WTC11 (cell line): ENCODE measurements at regions not wholly inside any gene's neighbourhood (a gene's known extent, or its start where the extent isn't known, plus 50 kb on each side); places are given as distances from the start of the nearest gene placed in this dataset.
"Not testable (repeated sequence)": the region's sequence is repeated elsewhere in the genome, so short reads cannot be mapped to it uniquely, and the experiment has no call there.

Experiments used
- ATAC-seq: fragments of 200-7000 bp; cut with Tn5 transposase; 2 replicates; pipeline ENCODE4 v1.10.0; 2021; ENCODE audit warnings: mild to moderate bottlenecking, moderate library complexity
- CTCF ChIA-PET: fragments of 300-600 bp; sonication (Branson Sonifier 250); formaldehyde crosslinking; loops from one replicate; lab custom pipeline; 2021; ENCODE audit warnings: antibody characterized with exemption; lab: Charles Lee
- POLR2A ChIA-PET: fragments of 350-600 bp; sonication (Branson Sonifier 250); formaldehyde crosslinking; loops from one replicate; lab custom pipeline; 2021; ENCODE audit warnings: antibody characterized with exemption; lab: Charles Lee
- DNase-seq: peaks from one replicate; pipeline ENCODE4 v3.0.0; 2021; ENCODE audit warnings: low spot score
- H3K27ac Mint-ChIP-seq: 2 replicates; pipeline ENCODE4 v1.8.0; 2021; ENCODE audit warnings: mixed read lengths
- H3K27me3 Mint-ChIP-seq: 2 replicates; pipeline ENCODE4 v1.8.0; 2021; ENCODE audit warnings: low read depth, mild to moderate bottlenecking, moderate library complexity, mixed read lengths
- H3K36me3 Mint-ChIP-seq: 2 replicates; pipeline ENCODE4 v1.8.0; 2021; ENCODE audit warnings: mixed read lengths
- H3K4me1 Mint-ChIP-seq: 2 replicates; pipeline ENCODE4 v1.8.0; 2022; ENCODE audit warnings: mixed read lengths
- H3K4me3 Mint-ChIP-seq: 2 replicates; pipeline ENCODE4 v1.8.0; 2021; ENCODE audit warnings: mild to moderate bottlenecking, moderate library complexity, mixed read lengths
- H3K9me3 Mint-ChIP-seq: 2 replicates; pipeline ENCODE4 v1.8.0; 2021; ENCODE audit warnings: mixed read lengths
- GABPB1 ChIP-seq: sonication (generic); formaldehyde crosslinking; IDR thresholded peaks from 2 replicates; pipeline ENCODE4 v1.8.1; 2023; ENCODE audit warnings: mild to moderate bottlenecking, missing genetic modification reagents
- GRHL2 ChIP-seq: fragments of 250-450 bp; sonication (Bioruptor Pico); IDR thresholded peaks from 2 replicates; pipeline ENCODE4 v1.8.0; 2022; ENCODE audit warnings: mild to moderate bottlenecking, moderate library complexity; ENCODE audit not compliant: insufficient replicate concordance, severe bottlenecking
- GTF2I ChIP-seq: fragments of 250-450 bp; sonication (Bioruptor Pico); conservative IDR thresholded peaks from 2 replicates; pipeline ENCODE4 v1.4.0; 2021; ENCODE audit warnings: mild to moderate bottlenecking
- IRF2 ChIP-seq: sonication (generic); formaldehyde crosslinking; IDR thresholded peaks from 2 replicates; pipeline ENCODE4 v1.8.0; 2022; ENCODE audit warnings: low read depth, missing genetic modification reagents, borderline replicate concordance
- KAT7 ChIP-seq: sonication (generic); formaldehyde crosslinking; IDR thresholded peaks from 2 replicates; pipeline ENCODE4 v1.8.1; 2023; ENCODE audit warnings: missing genetic modification reagents, mild to moderate bottlenecking, borderline replicate concordance
- NR2C2 ChIP-seq: sonication (generic); formaldehyde crosslinking; IDR thresholded peaks from 2 replicates; pipeline ENCODE4 v1.8.0; 2022; ENCODE audit warnings: mild to moderate bottlenecking, missing genetic modification reagents
- SP1 ChIP-seq: sonication (generic); formaldehyde crosslinking; conservative IDR thresholded peaks from 2 replicates; pipeline ENCODE4 v1.8.1; 2022; ENCODE audit warnings: missing genetic modification reagents
- TEAD1 ChIP-seq: sonication (generic); formaldehyde crosslinking; IDR thresholded peaks from 2 replicates; pipeline ENCODE4 v1.8.0; 2022; ENCODE audit warnings: mild to moderate bottlenecking, missing genetic modification reagents
- ZNF671 ChIP-seq: fragments of 250-450 bp; sonication (Bioruptor Pico); IDR thresholded peaks from 2 replicates; pipeline ENCODE4 v1.8.0; 2021; ENCODE audit warnings: mild to moderate bottlenecking
- TF ChIP-seq, protein P1 (sequence below): sonication (generic); formaldehyde crosslinking; IDR thresholded peaks from 2 replicates; pipeline ENCODE4 v1.8.0; 2022; ENCODE audit warnings: mild to moderate bottlenecking, missing genetic modification reagents
- TF ChIP-seq, protein P2 (sequence below): fragments of 200-600 bp; IDR thresholded peaks from 2 replicates; pipeline ENCODE4 v1.8.0; 2022; ENCODE audit warnings: antibody characterized with exemption
- TF ChIP-seq, protein P3 (sequence below): sonication (generic); formaldehyde crosslinking; conservative IDR thresholded peaks from 2 replicates; pipeline ENCODE4 v1.8.1; 2022; ENCODE audit warnings: mild to moderate bottlenecking, missing genetic modification reagents
- TF ChIP-seq, protein P4 (sequence below): sonication (generic); formaldehyde crosslinking; IDR thresholded peaks from 2 replicates; pipeline ENCODE4 v1.8.1; 2023; ENCODE audit warnings: mild to moderate bottlenecking, missing genetic modification reagents, borderline replicate concordance
- TF ChIP-seq, protein P5 (sequence below): sonication (generic); formaldehyde crosslinking; IDR thresholded peaks from 2 replicates; pipeline ENCODE4 v1.8.1; 2022; ENCODE audit warnings: low read depth, mild to moderate bottlenecking, moderate library complexity, missing genetic modification reagents, borderline replicate concordance

DNA sequence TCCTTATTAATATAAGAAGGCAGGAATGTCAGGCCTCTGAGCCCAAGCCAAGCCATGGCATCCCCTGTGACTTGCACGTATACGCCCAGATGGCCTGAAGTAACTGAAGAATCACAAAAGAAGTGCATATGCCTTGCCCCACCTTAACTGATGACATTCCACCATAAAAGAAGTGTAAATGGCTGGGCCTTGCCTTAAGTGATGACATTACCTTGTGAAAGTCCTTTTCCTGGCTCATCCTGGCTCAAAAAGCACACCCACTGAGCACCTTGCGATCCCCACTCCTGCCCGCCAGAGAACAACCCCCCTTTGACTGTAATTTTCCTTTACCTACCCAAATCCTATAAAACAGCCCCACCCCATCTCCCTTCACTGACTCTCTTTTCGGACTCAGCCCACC is 217.5 kb downstream of the TXNL1 start:
- ATAC-seq, H3K4me3 Mint-ChIP-seq, DNase-seq, POLR2A ChIA-PET, CTCF ChIA-PET: not testable (repeated sequence)
- Mint-ChIP-seq H3K9me3 (peaks cover 44% of the 10 kb centered on the region), H3K4me1 (peaks cover 42% of the 10 kb centered on the region), H3K36me3 (peaks cover 48% of the 10 kb centered on the region), H3K27ac (peak overlapping the region; percentile 74), H3K27me3 (peaks cover 15% of the 10 kb centered on the region)
- peak; percentile 75; the same call in 1 of the 2 replicates for TF ChIP-seq TEAD1 (CRISPR knock-in tag)

DNA sequence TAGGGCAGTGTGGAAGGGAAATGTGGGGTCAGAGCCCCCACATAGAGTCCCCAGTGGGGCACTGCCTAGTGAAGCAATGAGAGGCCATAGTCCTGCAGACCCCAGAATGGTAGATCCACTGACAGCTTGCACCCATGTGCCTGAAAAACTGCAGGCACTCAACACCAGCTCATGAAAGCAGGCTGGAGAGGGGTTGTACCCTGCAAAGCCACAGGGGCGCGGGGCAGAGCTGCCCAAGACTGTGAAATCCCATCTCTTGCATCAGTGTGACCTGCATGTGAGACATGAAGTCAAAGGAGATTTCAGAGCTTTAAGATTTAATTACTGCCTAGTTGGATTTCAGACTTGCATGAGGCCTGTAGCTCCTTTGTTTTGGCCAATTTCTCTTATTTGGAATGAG is 224.0 kb downstream of the TXNL1 start:
- no peak overlapping the region for H3K4me3 Mint-ChIP-seq
- H3K36me3 Mint-ChIP-seq: peaks cover 64% of the 10 kb centered on the region
- no peak overlapping the region for H3K27ac Mint-ChIP-seq
- ChIA-PET POLR2A (no interaction called here), CTCF (interaction anchor here (0.7 to 1.7 kb wide), 2 partner anchors 87 to 162 kb away, joined by 4 read pairs; no protein-coding TSS in a partner anchor)
- DNase-seq: no peak
- ATAC-seq: peak; percentile 74
- peaks cover 32% of the 10 kb centered on the region for H3K27me3 Mint-ChIP-seq
- no peak for TF ChIP-seq NR2C2 (CRISPR knock-in tag)
- no peak for TF ChIP-seq GRHL2 (CRISPR knock-in tag)
- peaks cover 64% of the 10 kb centered on the region for H3K9me3 Mint-ChIP-seq
- H3K4me1 Mint-ChIP-seq: peaks cover 30% of the 10 kb centered on the region

DNA sequence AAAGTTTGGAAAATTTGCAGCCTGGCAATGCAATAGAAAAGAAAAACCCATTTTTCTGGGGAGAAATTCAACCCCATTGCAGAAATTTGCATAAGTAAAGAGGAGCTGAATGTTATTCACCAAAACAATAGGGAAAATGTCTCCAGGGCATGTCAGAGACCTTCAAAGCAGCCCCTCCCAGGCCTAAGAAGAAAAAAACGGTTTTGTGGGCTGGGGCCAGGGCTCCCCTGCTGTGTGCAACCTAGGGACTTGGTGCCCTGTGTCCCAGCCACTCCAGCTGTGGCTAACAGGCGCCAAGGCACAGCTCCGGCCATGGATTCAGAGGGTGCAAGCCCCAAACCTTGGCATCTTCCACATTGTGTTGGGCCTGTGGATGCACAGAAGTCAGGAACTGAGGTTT is 224.5 kb downstream of the TXNL1 start:
- H3K36me3 Mint-ChIP-seq: peaks cover 59% of the 10 kb centered on the region
- ATAC-seq (peak; percentile 86), DNase-seq (peak; percentile 40)
- peaks cover 32% of the 10 kb centered on the region for H3K27me3 Mint-ChIP-seq
- peaks cover 59% of the 10 kb centered on the region for H3K9me3 Mint-ChIP-seq
- POLR2A ChIA-PET: no interaction called here
- TF ChIP-seq, protein P1, sequence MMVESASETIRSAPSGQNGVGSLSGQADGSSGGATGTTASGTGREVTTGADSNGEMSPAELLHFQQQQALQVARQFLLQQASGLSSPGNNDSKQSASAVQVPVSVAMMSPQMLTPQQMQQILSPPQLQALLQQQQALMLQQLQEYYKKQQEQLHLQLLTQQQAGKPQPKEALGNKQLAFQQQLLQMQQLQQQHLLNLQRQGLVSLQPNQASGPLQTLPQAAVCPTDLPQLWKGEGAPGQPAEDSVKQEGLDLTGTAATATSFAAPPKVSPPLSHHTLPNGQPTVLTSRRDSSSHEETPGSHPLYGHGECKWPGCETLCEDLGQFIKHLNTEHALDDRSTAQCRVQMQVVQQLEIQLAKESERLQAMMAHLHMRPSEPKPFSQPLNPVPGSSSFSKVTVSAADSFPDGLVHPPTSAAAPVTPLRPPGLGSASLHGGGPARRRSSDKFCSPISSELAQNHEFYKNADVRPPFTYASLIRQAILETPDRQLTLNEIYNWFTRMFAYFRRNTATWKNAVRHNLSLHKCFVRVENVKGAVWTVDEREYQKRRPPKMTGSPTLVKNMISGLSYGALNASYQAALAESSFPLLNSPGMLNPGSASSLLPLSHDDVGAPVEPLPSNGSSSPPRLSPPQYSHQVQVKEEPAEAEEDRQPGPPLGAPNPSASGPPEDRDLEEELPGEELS: no peak
- TF ChIP-seq TEAD1 (CRISPR knock-in tag): peak; percentile 54; the same call in 1 of the 2 replicates
- CTCF ChIA-PET: interaction anchor here (0.7 to 1.7 kb wide), 2 partner anchors 87 to 163 kb away, joined by 4 read pairs; no protein-coding TSS in a partner anchor
- no peak overlapping the region for H3K4me3 Mint-ChIP-seq
- H3K27ac Mint-ChIP-seq: no peak overlapping the region; the same call in 1 of the 2 replicates
- H3K4me1 Mint-ChIP-seq: peaks cover 30% of the 10 kb centered on the region

DNA sequence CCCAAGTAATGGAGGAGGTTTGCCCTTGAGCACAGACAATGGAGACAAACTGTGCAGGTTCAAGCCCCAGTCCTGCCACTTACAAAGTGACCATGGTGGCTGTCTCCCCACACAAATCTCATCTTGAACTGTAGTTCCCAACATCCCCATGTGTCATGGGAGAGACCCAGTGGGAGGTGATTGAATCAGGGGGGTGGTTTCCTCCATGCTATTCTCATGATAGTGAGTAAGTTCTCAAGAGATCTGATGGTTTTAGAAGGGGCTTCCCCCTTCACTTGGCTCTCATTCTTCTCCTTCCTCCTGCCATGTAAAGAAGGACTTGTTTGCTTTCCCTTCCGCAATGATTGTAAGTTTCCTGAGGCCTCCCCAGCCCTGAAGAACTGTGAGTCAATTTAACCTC is 225.4 kb downstream of the TXNL1 start:
- H3K4me1 Mint-ChIP-seq: peaks cover 38% of the 10 kb centered on the region
- peak overlapping the region; percentile 66; the same call in 1 of the 2 replicates for H3K27ac Mint-ChIP-seq
- peaks cover 50% of the 10 kb centered on the region for H3K9me3 Mint-ChIP-seq
- H3K36me3 Mint-ChIP-seq: peaks cover 50% of the 10 kb centered on the region
- no peak for ATAC-seq
- ChIA-PET CTCF (no interaction called here), POLR2A (no interaction called here)
- no peak overlapping the region for H3K4me3 Mint-ChIP-seq
- no peak for TF ChIP-seq GABPB1 (CRISPR knock-in tag)
- no peak for TF ChIP-seq SP1 (CRISPR knock-in tag)
- TF ChIP-seq, protein P2, sequence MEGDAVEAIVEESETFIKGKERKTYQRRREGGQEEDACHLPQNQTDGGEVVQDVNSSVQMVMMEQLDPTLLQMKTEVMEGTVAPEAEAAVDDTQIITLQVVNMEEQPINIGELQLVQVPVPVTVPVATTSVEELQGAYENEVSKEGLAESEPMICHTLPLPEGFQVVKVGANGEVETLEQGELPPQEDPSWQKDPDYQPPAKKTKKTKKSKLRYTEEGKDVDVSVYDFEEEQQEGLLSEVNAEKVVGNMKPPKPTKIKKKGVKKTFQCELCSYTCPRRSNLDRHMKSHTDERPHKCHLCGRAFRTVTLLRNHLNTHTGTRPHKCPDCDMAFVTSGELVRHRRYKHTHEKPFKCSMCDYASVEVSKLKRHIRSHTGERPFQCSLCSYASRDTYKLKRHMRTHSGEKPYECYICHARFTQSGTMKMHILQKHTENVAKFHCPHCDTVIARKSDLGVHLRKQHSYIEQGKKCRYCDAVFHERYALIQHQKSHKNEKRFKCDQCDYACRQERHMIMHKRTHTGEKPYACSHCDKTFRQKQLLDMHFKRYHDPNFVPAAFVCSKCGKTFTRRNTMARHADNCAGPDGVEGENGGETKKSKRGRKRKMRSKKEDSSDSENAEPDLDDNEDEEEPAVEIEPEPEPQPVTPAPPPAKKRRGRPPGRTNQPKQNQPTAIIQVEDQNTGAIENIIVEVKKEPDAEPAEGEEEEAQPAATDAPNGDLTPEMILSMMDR: no peak
- no peak for TF ChIP-seq IRF2
- TF ChIP-seq GTF2I: no peak
- no peak for TF ChIP-seq KAT7 (CRISPR knock-in tag)
- TF ChIP-seq, protein P3, sequence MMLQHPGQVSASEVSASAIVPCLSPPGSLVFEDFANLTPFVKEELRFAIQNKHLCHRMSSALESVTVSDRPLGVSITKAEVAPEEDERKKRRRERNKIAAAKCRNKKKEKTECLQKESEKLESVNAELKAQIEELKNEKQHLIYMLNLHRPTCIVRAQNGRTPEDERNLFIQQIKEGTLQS (CRISPR knock-in tag): no peak
- no peak for TF ChIP-seq ZNF671
- TF ChIP-seq, all 79 proteins: peak for 0
- no peak for DNase-seq
- H3K27me3 Mint-ChIP-seq: peaks cover 32% of the 10 kb centered on the region

DNA sequence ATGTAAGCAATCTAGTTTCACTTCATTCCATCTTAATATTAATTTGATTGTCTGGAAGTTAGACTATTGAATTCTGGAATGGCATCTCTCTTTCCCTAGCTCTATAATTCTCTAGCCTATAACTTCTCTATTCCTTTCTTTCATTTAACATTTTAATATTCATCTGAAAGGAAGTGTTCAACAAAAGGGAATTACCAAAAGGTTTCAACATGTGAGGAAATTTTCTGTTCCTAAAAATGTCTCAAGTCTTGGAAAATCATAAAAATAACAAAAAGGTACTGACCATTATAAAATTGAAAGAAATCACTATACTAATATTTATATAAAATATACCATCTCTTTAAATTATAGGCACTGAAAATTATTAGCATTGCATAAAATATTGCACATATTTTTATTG is 228.7 kb downstream of the TXNL1 start:
- peaks cover 60% of the 10 kb centered on the region for H3K4me1 Mint-ChIP-seq
- H3K27me3 Mint-ChIP-seq: peaks cover 12% of the 10 kb centered on the region; the same call in 1 of the 2 replicates
- ChIA-PET CTCF (no interaction called here), POLR2A (no interaction called here)
- peaks cover 44% of the 10 kb centered on the region for H3K9me3 Mint-ChIP-seq
- ATAC-seq (no peak), DNase-seq (no peak)
- H3K27ac Mint-ChIP-seq: no peak overlapping the region
- H3K4me3 Mint-ChIP-seq: no peak overlapping the region
- H3K36me3 Mint-ChIP-seq: peaks cover 44% of the 10 kb centered on the region
- TF ChIP-seq, protein P4, sequence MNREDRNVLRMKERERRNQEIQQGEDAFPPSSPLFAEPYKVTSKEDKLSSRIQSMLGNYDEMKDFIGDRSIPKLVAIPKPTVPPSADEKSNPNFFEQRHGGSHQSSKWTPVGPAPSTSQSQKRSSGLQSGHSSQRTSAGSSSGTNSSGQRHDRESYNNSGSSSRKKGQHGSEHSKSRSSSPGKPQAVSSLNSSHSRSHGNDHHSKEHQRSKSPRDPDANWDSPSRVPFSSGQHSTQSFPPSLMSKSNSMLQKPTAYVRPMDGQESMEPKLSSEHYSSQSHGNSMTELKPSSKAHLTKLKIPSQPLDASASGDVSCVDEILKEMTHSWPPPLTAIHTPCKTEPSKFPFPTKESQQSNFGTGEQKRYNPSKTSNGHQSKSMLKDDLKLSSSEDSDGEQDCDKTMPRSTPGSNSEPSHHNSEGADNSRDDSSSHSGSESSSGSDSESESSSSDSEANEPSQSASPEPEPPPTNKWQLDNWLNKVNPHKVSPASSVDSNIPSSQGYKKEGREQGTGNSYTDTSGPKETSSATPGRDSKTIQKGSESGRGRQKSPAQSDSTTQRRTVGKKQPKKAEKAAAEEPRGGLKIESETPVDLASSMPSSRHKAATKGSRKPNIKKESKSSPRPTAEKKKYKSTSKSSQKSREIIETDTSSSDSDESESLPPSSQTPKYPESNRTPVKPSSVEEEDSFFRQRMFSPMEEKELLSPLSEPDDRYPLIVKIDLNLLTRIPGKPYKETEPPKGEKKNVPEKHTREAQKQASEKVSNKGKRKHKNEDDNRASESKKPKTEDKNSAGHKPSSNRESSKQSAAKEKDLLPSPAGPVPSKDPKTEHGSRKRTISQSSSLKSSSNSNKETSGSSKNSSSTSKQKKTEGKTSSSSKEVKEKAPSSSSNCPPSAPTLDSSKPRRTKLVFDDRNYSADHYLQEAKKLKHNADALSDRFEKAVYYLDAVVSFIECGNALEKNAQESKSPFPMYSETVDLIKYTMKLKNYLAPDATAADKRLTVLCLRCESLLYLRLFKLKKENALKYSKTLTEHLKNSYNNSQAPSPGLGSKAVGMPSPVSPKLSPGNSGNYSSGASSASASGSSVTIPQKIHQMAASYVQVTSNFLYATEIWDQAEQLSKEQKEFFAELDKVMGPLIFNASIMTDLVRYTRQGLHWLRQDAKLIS: no peak
- TF ChIP-seq GABPB1 (CRISPR knock-in tag): no peak
- TF ChIP-seq, protein P5, sequence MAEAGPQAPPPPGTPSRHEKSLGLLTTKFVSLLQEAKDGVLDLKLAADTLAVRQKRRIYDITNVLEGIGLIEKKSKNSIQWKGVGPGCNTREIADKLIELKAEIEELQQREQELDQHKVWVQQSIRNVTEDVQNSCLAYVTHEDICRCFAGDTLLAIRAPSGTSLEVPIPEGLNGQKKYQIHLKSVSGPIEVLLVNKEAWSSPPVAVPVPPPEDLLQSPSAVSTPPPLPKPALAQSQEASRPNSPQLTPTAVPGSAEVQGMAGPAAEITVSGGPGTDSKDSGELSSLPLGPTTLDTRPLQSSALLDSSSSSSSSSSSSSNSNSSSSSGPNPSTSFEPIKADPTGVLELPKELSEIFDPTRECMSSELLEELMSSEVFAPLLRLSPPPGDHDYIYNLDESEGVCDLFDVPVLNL (CRISPR knock-in tag): no peak
- TF ChIP-seq, protein P2: no peak
